HCT116 (cell line): ENCODE measurements at regions not wholly inside any gene's neighbourhood (a gene's known extent, or its start where the extent isn't known, plus 50 kb on each side); places are given as distances from the start of the nearest gene placed in this dataset.

Experiments
- ATAC-seq: fragments of 200-7000 bp; cut with Tn5 transposase; 2 replicates; pipeline ENCODE4 v1.9.1; 2020; ENCODE audit warnings: mild to moderate bottlenecking, moderate library complexity
- BruUV-seq: library from RNA; stranded (reverse); fragments of 400-500 nt; replicated peaks from 2 replicates; lab custom pipeline; 2021; lab: Mats Ljungman, UMichigan
- CTCF ChIA-PET: fragments of 300-600 bp; sonication (Branson Sonifier 250); formaldehyde crosslinking; loops from one replicate; lab custom pipeline; 2021; ENCODE audit warnings: antibody characterized with exemption; lab: Charles Lee
- POLR2A ChIA-PET: fragments of 300-600, 350-600 bp; sonication (Branson Sonifier 250); formaldehyde crosslinking; loops from one replicate; lab custom pipeline; 2021; ENCODE audit warnings: antibody characterized with exemption; lab: Charles Lee
- RAD21 ChIA-PET, 2 experiments: fragments of 300-600 bp; sonication (Branson Sonifier 250); formaldehyde crosslinking; loops; one replicate each; lab custom pipeline; 2023; ENCODE audit warnings: low total read pairs in 2 of 2; ENCODE audit not compliant: uncharacterized antibody in 2 of 2, unreplicated experiment in 2 of 2, low non-redundant PET in 1 of 2; lab: Charles Lee
- DNase-seq: peaks from one replicate; pipeline ENCODE4 v3.0.0-alpha.2; 2010; ENCODE audit warnings: low read depth, low spot score
- H2AFZ ChIP-seq: fragments of 200-600 bp; shearing (Covaris generic), sonication (generic); 2 replicates; pipeline ENCODE4 v1.6.1; 2017; ENCODE audit warnings: low read depth, mixed run types, mixed read lengths, antibody characterized with exemption, low read length; ENCODE audit not compliant: poor library complexity, severe bottlenecking
- H3K27ac ChIP-seq: 2 replicates; pipeline ENCODE4 v1.5.1; 2012; ENCODE audit warnings: low read depth, low read length
- H3K27me3 ChIP-seq: fragments of 200-600 bp; sonication (generic); 2 replicates; pipeline ENCODE4 v1.6.1; 2016; ENCODE audit warnings: mixed run types, low read length, mixed read lengths; ENCODE audit not compliant: insufficient read depth
- H3K36me3 ChIP-seq, 2 experiments: fragments of 200-500 bp in 1 of 2; fragments of 200-600 bp in 1 of 2; sonication (Bioruptor generic) in 1 of 2; sonication (generic) in 1 of 2; 2 replicates each; pipeline versions ENCODE4 v1.5.1 to v1.6.1; 2014 to 2016; ENCODE audit warnings: low read length in 2 of 2, inconsistent platforms in 1 of 2, mixed read lengths in 1 of 2, mixed run types in 1 of 2; ENCODE audit not compliant: insufficient read depth in 2 of 2, control insufficient read depth in 1 of 2
- H3K4me1 ChIP-seq, 2 experiments: fragments of 200-600 bp in 1 of 2; sonication (generic) in 1 of 2; 2 replicates each; pipeline versions ENCODE4 v1.5.1 to v1.6.1; 2012 to 2017; ENCODE audit warnings: low read length in 2 of 2, inconsistent platforms in 1 of 2, mild to moderate bottlenecking in 1 of 2, mixed read lengths in 1 of 2, mixed run types in 1 of 2, moderate library complexity in 1 of 2; ENCODE audit not compliant: insufficient read depth in 2 of 2, control insufficient read depth in 1 of 2
- H3K4me2 ChIP-seq: fragments of 200-600 bp; sonication (generic); 2 replicates; pipeline ENCODE4 v1.6.1; 2017; ENCODE audit warnings: mixed run types, low read length, mixed read lengths
- H3K4me3 ChIP-seq, 2 experiments: fragments of 200-600 bp in 1 of 2; sonication (generic) in 1 of 2; replicated peaks in 1 of 2; 2 replicates each; pipeline ENCODE4 v1.5.1; 2011 to 2016; ENCODE audit warnings: low read length in 2 of 2, control low read depth in 1 of 2, low read depth in 1 of 2, mild to moderate bottlenecking in 1 of 2, mixed read lengths in 1 of 2, mixed run types in 1 of 2
- H3K79me2 ChIP-seq: fragments of 200-600 bp; sonication (generic); 2 replicates; pipeline ENCODE4 v1.6.1; 2017; ENCODE audit warnings: mild to moderate bottlenecking, mixed run types, low read length, moderate library complexity, mixed read lengths; ENCODE audit not compliant: insufficient read depth
- H3K9ac ChIP-seq: fragments of 200-600 bp; sonication (generic); 2 replicates; pipeline ENCODE4 v1.6.1; 2016; ENCODE audit warnings: low read length, mixed read lengths
- H3K9me2 ChIP-seq: fragments of 200-600 bp; sonication (generic), shearing (Covaris generic); 2 replicates; pipeline ENCODE4 v1.6.1; 2017; ENCODE audit warnings: mixed run types, mild to moderate bottlenecking, moderate library complexity; ENCODE audit not compliant: insufficient read depth
- H3K9me3 ChIP-seq, 2 experiments: fragments of 200-500 bp in 1 of 2; fragments of 200-600 bp in 1 of 2; sonication (Bioruptor generic) in 1 of 2; sonication (generic) in 1 of 2; 2 replicates each; pipeline ENCODE4 v1.6.1; 2014 to 2017; ENCODE audit warnings: low read length in 2 of 2, mixed read lengths in 2 of 2, inconsistent platforms in 1 of 2, low read depth in 1 of 2, mild to moderate bottlenecking in 1 of 2, mixed run types in 1 of 2, moderate library complexity in 1 of 2; ENCODE audit not compliant: control insufficient read depth in 1 of 2, insufficient read depth in 1 of 2
- H4K20me1 ChIP-seq: fragments of 200-600 bp; sonication (generic), shearing (Covaris generic); 2 replicates; pipeline ENCODE4 v1.6.1; 2017; ENCODE audit warnings: mixed run types, mild to moderate bottlenecking, moderate library complexity; ENCODE audit not compliant: insufficient read depth
- CBX3 ChIP-seq: IDR thresholded peaks from 2 replicates; pipeline ENCODE4 v1.6.1; 2012; ENCODE audit warnings: low read depth
- EGR1 ChIP-seq: IDR thresholded peaks from 2 replicates; pipeline ENCODE4 v1.6.1; 2012; ENCODE audit warnings: low read depth
- EZH2 ChIP-seq: fragments of 200-600 bp; sonication (generic); IDR thresholded peaks from 2 replicates; pipeline ENCODE4 v1.6.1; 2017; ENCODE audit warnings: antibody characterized with exemption, mixed run types
- FOSL1 ChIP-seq: IDR thresholded peaks from 2 replicates; pipeline ENCODE4 v1.6.1; 2012; ENCODE audit warnings: low read depth
- JUND ChIP-seq: IDR thresholded peaks from 2 replicates; pipeline ENCODE4 v1.6.1; 2012
- POLR2A ChIP-seq: IDR thresholded peaks from 2 replicates; pipeline ENCODE4 v1.7.0; 2011; ENCODE audit warnings: borderline replicate concordance; ENCODE audit not compliant: insufficient read depth, insufficient read length; ENCODE audit errors: extremely low read depth
- POLR2AphosphoS5 ChIP-seq: IDR thresholded peaks from 2 replicates; pipeline ENCODE4 v1.6.1; 2011; ENCODE audit warnings: mild to moderate bottlenecking, low read depth, low read length, moderate library complexity
- RAD21 ChIP-seq: IDR thresholded peaks from 2 replicates; pipeline ENCODE4 v1.6.1; 2012; ENCODE audit warnings: low read depth, mild to moderate bottlenecking
- SP1 ChIP-seq: IDR thresholded peaks from 2 replicates; pipeline ENCODE4 v1.6.1; 2012; ENCODE audit warnings: low read depth
- SRF ChIP-seq: IDR thresholded peaks from 2 replicates; pipeline ENCODE4 v1.6.1; 2012; ENCODE audit warnings: low read depth
- TCF7L2 ChIP-seq: IDR thresholded peaks from 2 replicates; pipeline ENCODE4 v1.7.0; 2011; ENCODE audit warnings: borderline replicate concordance, inconsistent platforms; ENCODE audit not compliant: insufficient read depth, insufficient read length; ENCODE audit errors: extremely low read depth
- YY1 ChIP-seq: IDR thresholded peaks from 2 replicates; pipeline ENCODE4 v1.6.1; 2011; ENCODE audit warnings: low read length, low read depth, moderate library complexity, mild to moderate bottlenecking; ENCODE audit not compliant: insufficient replicate concordance; ENCODE audit errors: extremely low read depth
- intact Hi-C: fragments of 100-400 bp; cut with micrococcal nuclease; formaldehyde crosslinking; loops from 2 replicates; pipeline ENCODE4 v1.10.0; 2022
- TF ChIP-seq, protein P1 (sequence below), 3 experiments: fragments of 200-600 bp in 1 of 3; sonication (generic) in 1 of 3; IDR thresholded peaks in 2 of 3; conservative IDR thresholded peaks in 1 of 3; 2 replicates each; pipeline ENCODE4 v1.5.1; 2012 to 2017; ENCODE audit warnings: low read depth in 2 of 3, low read length in 2 of 3, antibody characterized with exemption in 1 of 3, borderline replicate concordance in 1 of 3, control low read depth in 1 of 3, mild to moderate bottlenecking in 1 of 3, mixed read lengths in 1 of 3, mixed run types in 1 of 3, moderate library complexity in 1 of 3; ENCODE audit not compliant: insufficient read depth in 1 of 3
- TF ChIP-seq, protein P2 (sequence below): IDR thresholded peaks from 2 replicates; pipeline ENCODE4 v1.6.1; 2012
- TF ChIP-seq, protein P3 (sequence below): IDR thresholded peaks from 2 replicates; pipeline ENCODE4 v1.6.1; 2011; ENCODE audit warnings: mild to moderate bottlenecking, low read length, moderate library complexity; ENCODE audit not compliant: insufficient replicate concordance; ENCODE audit errors: extremely low read depth

DNA sequence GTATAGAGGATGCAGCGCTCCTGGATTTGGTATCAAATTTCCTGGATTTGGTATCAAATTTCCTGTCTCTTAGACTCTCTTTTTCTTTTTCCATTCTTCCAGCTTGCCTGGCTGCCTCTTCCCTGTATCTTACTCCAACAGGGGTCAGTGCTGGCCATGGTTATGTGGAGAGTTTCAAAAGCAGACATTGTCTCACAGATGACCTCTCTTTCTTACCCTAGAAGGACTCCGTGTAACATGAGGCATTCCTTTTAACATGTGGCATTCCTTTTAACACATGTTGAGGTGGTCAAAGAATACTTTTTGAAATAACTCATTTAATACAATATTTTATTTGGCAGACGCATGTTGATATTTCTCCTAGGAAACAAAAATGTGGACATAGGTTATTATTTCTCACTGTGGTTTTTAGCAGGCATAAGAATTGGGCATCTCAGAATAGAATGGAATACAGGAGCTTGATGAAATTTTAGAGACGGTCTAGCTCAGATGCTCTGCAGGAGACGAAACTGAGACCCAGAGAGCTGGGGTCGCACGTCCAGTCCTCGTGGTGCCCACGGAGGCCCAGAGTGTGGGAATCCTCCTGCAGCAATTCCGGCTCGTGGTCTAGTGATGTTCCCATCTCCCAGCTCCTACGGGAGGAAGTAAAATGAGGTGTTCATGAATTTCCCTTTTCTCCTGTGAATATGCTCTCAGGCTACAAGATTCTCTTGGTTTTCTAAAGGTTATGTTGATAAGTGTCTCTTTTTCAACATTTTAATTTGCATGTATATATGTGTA lies 59.6 kb upstream of the PITRM1 start:
- Histone ChIP-seq H3K9ac (no peak overlapping the region), H4K20me1 (no peaks in the 10 kb centered on the region), H3K9me2 (no peaks in the 10 kb centered on the region), H2AFZ (no peak overlapping the region), H3K36me3 (no peaks in the 10 kb centered on the region), H3K27me3 (peaks cover 21% of the 10 kb centered on the region; the same call in 1 of the 2 replicates), H3K4me3 (no peak overlapping the region), H3K4me2 (no peak overlapping the region), H3K4me1 (peaks cover 13 to 14% of the 10 kb centered on the region in 2 experiments), H3K79me2 (no peaks in the 10 kb centered on the region), H3K27ac (no peak overlapping the region), H3K9me3 (no peaks in the 10 kb centered on the region)
- POLR2A ChIA-PET: no interaction called here
- RAD21 ChIA-PET: no interaction called here
- TF ChIP-seq RAD21: peak; percentile 27; the same call in 1 of the 2 replicates
- TF ChIP-seq, protein P1, sequence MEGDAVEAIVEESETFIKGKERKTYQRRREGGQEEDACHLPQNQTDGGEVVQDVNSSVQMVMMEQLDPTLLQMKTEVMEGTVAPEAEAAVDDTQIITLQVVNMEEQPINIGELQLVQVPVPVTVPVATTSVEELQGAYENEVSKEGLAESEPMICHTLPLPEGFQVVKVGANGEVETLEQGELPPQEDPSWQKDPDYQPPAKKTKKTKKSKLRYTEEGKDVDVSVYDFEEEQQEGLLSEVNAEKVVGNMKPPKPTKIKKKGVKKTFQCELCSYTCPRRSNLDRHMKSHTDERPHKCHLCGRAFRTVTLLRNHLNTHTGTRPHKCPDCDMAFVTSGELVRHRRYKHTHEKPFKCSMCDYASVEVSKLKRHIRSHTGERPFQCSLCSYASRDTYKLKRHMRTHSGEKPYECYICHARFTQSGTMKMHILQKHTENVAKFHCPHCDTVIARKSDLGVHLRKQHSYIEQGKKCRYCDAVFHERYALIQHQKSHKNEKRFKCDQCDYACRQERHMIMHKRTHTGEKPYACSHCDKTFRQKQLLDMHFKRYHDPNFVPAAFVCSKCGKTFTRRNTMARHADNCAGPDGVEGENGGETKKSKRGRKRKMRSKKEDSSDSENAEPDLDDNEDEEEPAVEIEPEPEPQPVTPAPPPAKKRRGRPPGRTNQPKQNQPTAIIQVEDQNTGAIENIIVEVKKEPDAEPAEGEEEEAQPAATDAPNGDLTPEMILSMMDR (IDR thresholded peaks at IDR 0.05 in 2 of 3, conservative IDR thresholded peaks at IDR 0.05 in 1 of 3; ENCODE audit: borderline replicate concordance in 1 of 3, insufficient read depth in 1 of 3, low read depth in 2 of 3, low read length in 2 of 3): peak in 1 of 3 experiments; percentile 3; a peak in 1 of 6 replicates
- TF ChIP-seq JUND: no peak
- TF ChIP-seq, protein P2, sequence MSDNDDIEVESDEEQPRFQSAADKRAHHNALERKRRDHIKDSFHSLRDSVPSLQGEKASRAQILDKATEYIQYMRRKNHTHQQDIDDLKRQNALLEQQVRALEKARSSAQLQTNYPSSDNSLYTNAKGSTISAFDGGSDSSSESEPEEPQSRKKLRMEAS: no peak
- DNase-seq: no peak
- BruUV-seq: no TSS peak
- no peak for ATAC-seq
- CTCF ChIA-PET: interaction anchor here (1.5 kb wide), 1 partner anchor 545 kb away, joined by 3 read pairs; no protein-coding TSS in a partner anchor
- intact Hi-C loops: loop anchor here (5.0 kb wide), 1 partner anchor 1095 kb away; no protein-coding TSS in a partner anchor

DNA sequence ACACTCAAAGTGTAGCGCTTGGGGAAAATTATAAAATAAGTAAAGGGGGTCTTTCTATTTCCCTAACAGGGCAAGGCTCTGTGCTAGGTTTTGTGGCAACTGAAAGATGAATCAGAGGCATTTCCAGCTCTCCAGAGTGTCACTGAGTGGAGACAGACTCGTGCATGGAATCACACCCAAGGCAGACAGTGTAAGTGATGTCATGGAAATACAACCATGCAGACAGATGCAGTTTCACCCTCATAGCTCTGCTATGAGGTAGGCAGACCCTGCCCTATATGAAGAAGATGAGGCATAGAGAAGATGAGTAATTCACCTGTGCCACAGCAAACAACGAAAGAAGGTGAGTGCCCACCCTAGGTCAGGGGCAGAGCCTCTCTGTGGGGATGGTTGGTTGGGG lies 57.2 kb upstream of the PITRM1 start:
- ATAC-seq (no peak), DNase-seq (no peak)
- H3K9me3 ChIP-seq: no peaks in the 10 kb centered on the region
- BruUV-seq: no TSS peak
- no peak overlapping the region for H3K27ac ChIP-seq
- intact Hi-C loops: loop anchor here (5.0 kb wide), 1 partner anchor 1097 kb away; no protein-coding TSS in a partner anchor
- H3K9me2 ChIP-seq: no peaks in the 10 kb centered on the region
- H3K9ac ChIP-seq: no peak overlapping the region
- peaks cover 20 to 21% of the 10 kb centered on the region in 2 experiments for H3K4me1 ChIP-seq
- H3K79me2 ChIP-seq: no peaks in the 10 kb centered on the region
- no peak overlapping the region for H2AFZ ChIP-seq
- no peak overlapping the region for H3K4me3 ChIP-seq
- H4K20me1 ChIP-seq: no peaks in the 10 kb centered on the region
- H3K27me3 ChIP-seq: peaks cover 21% of the 10 kb centered on the region; the same call in 1 of the 2 replicates
- CTCF ChIA-PET: no interaction called here
- POLR2A ChIA-PET: no interaction called here
- TF ChIP-seq POLR2AphosphoS5 (no peak), YY1 (no peak), SP1 (no peak), POLR2A (no peak), FOSL1 (no peak), SRF (no peak), CBX3 (no peak), TCF7L2 (no peak), EGR1 (no peak), EZH2 (no peak)
- TF ChIP-seq, protein P2: no peak
- TF ChIP-seq, protein P3, sequence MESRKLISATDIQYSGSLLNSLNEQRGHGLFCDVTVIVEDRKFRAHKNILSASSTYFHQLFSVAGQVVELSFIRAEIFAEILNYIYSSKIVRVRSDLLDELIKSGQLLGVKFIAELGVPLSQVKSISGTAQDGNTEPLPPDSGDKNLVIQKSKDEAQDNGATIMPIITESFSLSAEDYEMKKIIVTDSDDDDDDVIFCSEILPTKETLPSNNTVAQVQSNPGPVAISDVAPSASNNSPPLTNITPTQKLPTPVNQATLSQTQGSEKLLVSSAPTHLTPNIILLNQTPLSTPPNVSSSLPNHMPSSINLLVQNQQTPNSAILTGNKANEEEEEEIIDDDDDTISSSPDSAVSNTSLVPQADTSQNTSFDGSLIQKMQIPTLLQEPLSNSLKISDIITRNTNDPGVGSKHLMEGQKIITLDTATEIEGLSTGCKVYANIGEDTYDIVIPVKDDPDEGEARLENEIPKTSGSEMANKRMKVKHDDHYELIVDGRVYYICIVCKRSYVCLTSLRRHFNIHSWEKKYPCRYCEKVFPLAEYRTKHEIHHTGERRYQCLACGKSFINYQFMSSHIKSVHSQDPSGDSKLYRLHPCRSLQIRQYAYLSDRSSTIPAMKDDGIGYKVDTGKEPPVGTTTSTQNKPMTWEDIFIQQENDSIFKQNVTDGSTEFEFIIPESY: no peak
- H3K36me3 ChIP-seq: no peaks in the 10 kb centered on the region
- no peak overlapping the region for H3K4me2 ChIP-seq
- RAD21 ChIA-PET: no interaction called here
